GM23338 (cell line): ENCODE measurements at regions not wholly inside any gene's neighbourhood (a gene's known extent, or its start where the extent isn't known, plus 50 kb on each side); places are given as distances from the start of the nearest gene placed in this dataset.

ENCODE experiments used
- ATAC-seq: fragments of 200-7000 bp; cut with Tn5 transposase; 3 replicates; pipeline ENCODE4 v1.9.1; 2020
- DNase-seq: peaks from one replicate; pipeline ENCODE4 v3.0.0-alpha.2; 2015; ENCODE audit warnings: low spot score
- H2AFZ ChIP-seq: fragments of 200-600 bp; sonication (generic); 2 replicates; pipeline ENCODE4 v1.8.0; 2016; ENCODE audit warnings: antibody characterized with exemption, mild to moderate bottlenecking, moderate library complexity
- H3F3A ChIP-seq: fragments of 200-600 bp; sonication (generic); replicated peaks from 2 replicates; pipeline ENCODE4 v1.8.0; 2017; ENCODE audit warnings: antibody characterized with exemption, mixed run types, low read depth
- H3K27ac ChIP-seq: fragments of 200-600 bp; sonication (generic); 2 replicates; pipeline ENCODE4 v1.6.1; 2016; ENCODE audit warnings: low read depth
- H3K27me3 ChIP-seq: fragments of 200-600 bp; sonication (generic); 2 replicates; pipeline ENCODE4 v1.8.0; 2016; ENCODE audit warnings: mild to moderate bottlenecking, mixed run types, moderate library complexity; ENCODE audit not compliant: insufficient read depth
- H3K36me3 ChIP-seq: fragments of 200-600 bp; sonication (generic); 2 replicates; pipeline ENCODE4 v1.8.0; 2016; ENCODE audit warnings: mild to moderate bottlenecking; ENCODE audit not compliant: insufficient read depth
- H3K4me1 ChIP-seq: fragments of 200-600 bp; sonication (generic); 2 replicates; pipeline ENCODE4 v1.8.0; 2016; ENCODE audit warnings: mild to moderate bottlenecking, moderate library complexity; ENCODE audit not compliant: insufficient read depth
- H3K4me2 ChIP-seq: fragments of 200-600 bp; sonication (generic); 2 replicates; pipeline ENCODE4 v1.7.1; 2017; ENCODE audit warnings: mixed run types
- H3K4me3 ChIP-seq: fragments of 200-600 bp; sonication (generic); 2 replicates; pipeline ENCODE4 v1.6.1; 2016; ENCODE audit warnings: mixed run types
- H3K79me2 ChIP-seq: fragments of 200-600 bp; sonication (generic); replicated peaks from 2 replicates; pipeline ENCODE4 v1.8.0; 2017; ENCODE audit warnings: mild to moderate bottlenecking; ENCODE audit not compliant: insufficient read depth
- H3K9me2 ChIP-seq: fragments of 200-600 bp; sonication (generic); 2 replicates; pipeline ENCODE4 v1.8.0; 2017; ENCODE audit not compliant: insufficient read depth
- H4K20me1 ChIP-seq: fragments of 200-600 bp; sonication (generic); replicated peaks from 2 replicates; pipeline ENCODE4 v1.8.0; 2017; ENCODE audit warnings: mild to moderate bottlenecking; ENCODE audit not compliant: insufficient read depth
- H3K27ac Mint-ChIP-seq: 2 replicates; pipeline ENCODE4 v1.8.0; 2020; ENCODE audit warnings: inconsistent platforms, mild to moderate bottlenecking, moderate library complexity, mixed read lengths
- H3K27me3 Mint-ChIP-seq: 3 replicates; pipeline ENCODE4 v1.8.0; 2022; ENCODE audit warnings: low read depth, mild to moderate bottlenecking, moderate library complexity, mixed read lengths, inconsistent platforms; ENCODE audit not compliant: insufficient read depth, poor library complexity
- H3K36me3 Mint-ChIP-seq: 3 replicates; pipeline ENCODE4 v1.8.0; 2021; ENCODE audit warnings: low read depth, mild to moderate bottlenecking, inconsistent platforms, moderate library complexity, mixed read lengths
- H3K4me1 Mint-ChIP-seq: 3 replicates; pipeline ENCODE4 v1.8.0; 2020; ENCODE audit warnings: mild to moderate bottlenecking, inconsistent platforms, mixed read lengths
- H3K4me3 Mint-ChIP-seq: 3 replicates; pipeline ENCODE4 v1.8.0; 2021; ENCODE audit warnings: moderate library complexity, mild to moderate bottlenecking, inconsistent platforms, mixed read lengths
- H3K9me3 Mint-ChIP-seq: 3 replicates; pipeline ENCODE4 v1.8.0; 2020; ENCODE audit warnings: moderate library complexity, mild to moderate bottlenecking, inconsistent platforms, mixed read lengths
- CREB1 ChIP-seq: fragments of 250-450 bp; sonication (Bioruptor Pico); IDR thresholded peaks from 2 replicates; pipeline ENCODE4 v1.5.0; 2020; ENCODE audit warnings: low read depth, mild to moderate bottlenecking, moderate library complexity
- EZH2 ChIP-seq: fragments of 200-600 bp; sonication (generic); IDR thresholded peaks from one replicate; pipeline ENCODE4 v1.8.0; 2017; ENCODE audit warnings: antibody characterized with exemption, mild to moderate bottlenecking, low read depth; ENCODE audit not compliant: unreplicated experiment
- EZH2phosphoT487 ChIP-seq: fragments of 200-600 bp; sonication (generic); IDR thresholded peaks from one replicate; pipeline ENCODE4 v1.8.1; 2018; ENCODE audit warnings: antibody characterized with exemption; ENCODE audit not compliant: unreplicated experiment
- JUNB ChIP-seq: IDR thresholded peaks from one replicate; pipeline ENCODE4 v1.6.1; 2016; ENCODE audit warnings: antibody characterized with exemption; ENCODE audit not compliant: unreplicated experiment
- NANOG ChIP-seq: IDR thresholded peaks from 2 replicates; pipeline ENCODE4 v1.6.1; 2016; ENCODE audit warnings: antibody characterized with exemption, borderline replicate concordance
- POLR2AphosphoS5 ChIP-seq: IDR thresholded peaks from 2 replicates; pipeline ENCODE4 v1.6.1; 2016; ENCODE audit warnings: antibody characterized with exemption, low read depth
- STAT1 ChIP-seq: IDR thresholded peaks from one replicate; pipeline ENCODE4 v1.6.1; 2016; ENCODE audit warnings: antibody characterized with exemption; ENCODE audit not compliant: unreplicated experiment
- ZNF114 ChIP-seq: fragments of 250-450 bp; sonication (Bioruptor Pico); IDR thresholded peaks from 2 replicates; pipeline ENCODE4 v1.5.0; 2020; ENCODE audit warnings: mild to moderate bottlenecking, moderate library complexity
- ZNF331 ChIP-seq: fragments of 250-450 bp; sonication (Bioruptor Pico); IDR thresholded peaks from 2 replicates; pipeline ENCODE4 v1.5.0; 2020; ENCODE audit warnings: low read depth, mild to moderate bottlenecking, moderate library complexity
- TF ChIP-seq, protein P1 (sequence below): IDR thresholded peaks from 2 replicates; pipeline ENCODE4 v1.6.1; 2016; ENCODE audit warnings: antibody characterized with exemption
- TF ChIP-seq, protein P2 (sequence below): fragments of 250-450 bp; sonication (Bioruptor Pico); IDR thresholded peaks from 2 replicates; pipeline ENCODE4 v1.5.0; 2020; ENCODE audit warnings: mild to moderate bottlenecking, moderate library complexity
- TF ChIP-seq, protein P3 (sequence below): IDR thresholded peaks from one replicate; pipeline ENCODE4 v1.6.1; 2018; ENCODE audit warnings: antibody characterized with exemption; ENCODE audit not compliant: unreplicated experiment
- TF ChIP-seq, protein P4 (sequence below), 2 experiments: fragments of 200-600 bp in 1 of 2; sonication (generic) in 1 of 2; conservative IDR thresholded peaks; 2 replicates each; pipeline versions ENCODE4 v1.5.1 to v1.6.1; 2016 to 2017; ENCODE audit warnings: antibody characterized with exemption in 2 of 2, low read depth in 2 of 2, mild to moderate bottlenecking in 2 of 2, moderate library complexity in 1 of 2

DNA sequence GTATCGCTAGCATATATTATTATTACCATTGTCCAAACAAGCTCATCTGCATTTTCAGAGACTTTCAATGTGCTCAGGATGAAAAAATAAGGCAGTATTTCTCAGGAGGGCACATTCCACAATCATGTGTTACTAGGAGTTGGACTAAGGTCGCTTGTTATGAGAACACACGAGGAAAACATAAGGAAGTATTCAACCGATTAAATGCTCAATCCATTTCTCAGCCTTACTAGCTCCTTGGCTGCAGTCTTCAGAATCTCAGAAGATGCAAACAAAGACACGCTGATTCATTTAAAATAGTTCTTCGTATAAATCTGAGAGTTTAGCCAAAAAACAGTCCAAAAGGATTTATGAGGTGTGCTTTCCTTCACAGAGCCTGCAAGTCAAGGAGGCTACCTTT is 82.0 kb upstream of the JAK1 start:
- no peaks in the 10 kb centered on the region for H3K9me2 ChIP-seq
- DNase-seq (no peak), ATAC-seq (no peak)
- no peak overlapping the region for H3K27ac ChIP-seq
- no peaks in the 10 kb centered on the region; the same call in 1 of the 2 replicates for H4K20me1 ChIP-seq
- H3K27me3 ChIP-seq = no peaks in the 10 kb centered on the region
- H3K4me2 ChIP-seq = no peak overlapping the region
- H3K4me1 ChIP-seq = no peaks in the 10 kb centered on the region
- H3K27me3 Mint-ChIP-seq = no peaks in the 10 kb centered on the region
- no peaks in the 10 kb centered on the region for H3K9me3 Mint-ChIP-seq
- TF ChIP-seq JUNB (no peak), CREB1 (CRISPR knock-in tag) (no peak), EZH2phosphoT487 (no peak), NANOG (no peak), EZH2 (no peak), ZNF331 (CRISPR knock-in tag) (no peak), STAT1 (no peak), POLR2AphosphoS5 (no peak), ZNF114 (CRISPR knock-in tag) (no peak)
- TF ChIP-seq, protein P1, sequence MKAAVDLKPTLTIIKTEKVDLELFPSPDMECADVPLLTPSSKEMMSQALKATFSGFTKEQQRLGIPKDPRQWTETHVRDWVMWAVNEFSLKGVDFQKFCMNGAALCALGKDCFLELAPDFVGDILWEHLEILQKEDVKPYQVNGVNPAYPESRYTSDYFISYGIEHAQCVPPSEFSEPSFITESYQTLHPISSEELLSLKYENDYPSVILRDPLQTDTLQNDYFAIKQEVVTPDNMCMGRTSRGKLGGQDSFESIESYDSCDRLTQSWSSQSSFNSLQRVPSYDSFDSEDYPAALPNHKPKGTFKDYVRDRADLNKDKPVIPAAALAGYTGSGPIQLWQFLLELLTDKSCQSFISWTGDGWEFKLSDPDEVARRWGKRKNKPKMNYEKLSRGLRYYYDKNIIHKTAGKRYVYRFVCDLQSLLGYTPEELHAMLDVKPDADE = no peak
- TF ChIP-seq, protein P2, sequence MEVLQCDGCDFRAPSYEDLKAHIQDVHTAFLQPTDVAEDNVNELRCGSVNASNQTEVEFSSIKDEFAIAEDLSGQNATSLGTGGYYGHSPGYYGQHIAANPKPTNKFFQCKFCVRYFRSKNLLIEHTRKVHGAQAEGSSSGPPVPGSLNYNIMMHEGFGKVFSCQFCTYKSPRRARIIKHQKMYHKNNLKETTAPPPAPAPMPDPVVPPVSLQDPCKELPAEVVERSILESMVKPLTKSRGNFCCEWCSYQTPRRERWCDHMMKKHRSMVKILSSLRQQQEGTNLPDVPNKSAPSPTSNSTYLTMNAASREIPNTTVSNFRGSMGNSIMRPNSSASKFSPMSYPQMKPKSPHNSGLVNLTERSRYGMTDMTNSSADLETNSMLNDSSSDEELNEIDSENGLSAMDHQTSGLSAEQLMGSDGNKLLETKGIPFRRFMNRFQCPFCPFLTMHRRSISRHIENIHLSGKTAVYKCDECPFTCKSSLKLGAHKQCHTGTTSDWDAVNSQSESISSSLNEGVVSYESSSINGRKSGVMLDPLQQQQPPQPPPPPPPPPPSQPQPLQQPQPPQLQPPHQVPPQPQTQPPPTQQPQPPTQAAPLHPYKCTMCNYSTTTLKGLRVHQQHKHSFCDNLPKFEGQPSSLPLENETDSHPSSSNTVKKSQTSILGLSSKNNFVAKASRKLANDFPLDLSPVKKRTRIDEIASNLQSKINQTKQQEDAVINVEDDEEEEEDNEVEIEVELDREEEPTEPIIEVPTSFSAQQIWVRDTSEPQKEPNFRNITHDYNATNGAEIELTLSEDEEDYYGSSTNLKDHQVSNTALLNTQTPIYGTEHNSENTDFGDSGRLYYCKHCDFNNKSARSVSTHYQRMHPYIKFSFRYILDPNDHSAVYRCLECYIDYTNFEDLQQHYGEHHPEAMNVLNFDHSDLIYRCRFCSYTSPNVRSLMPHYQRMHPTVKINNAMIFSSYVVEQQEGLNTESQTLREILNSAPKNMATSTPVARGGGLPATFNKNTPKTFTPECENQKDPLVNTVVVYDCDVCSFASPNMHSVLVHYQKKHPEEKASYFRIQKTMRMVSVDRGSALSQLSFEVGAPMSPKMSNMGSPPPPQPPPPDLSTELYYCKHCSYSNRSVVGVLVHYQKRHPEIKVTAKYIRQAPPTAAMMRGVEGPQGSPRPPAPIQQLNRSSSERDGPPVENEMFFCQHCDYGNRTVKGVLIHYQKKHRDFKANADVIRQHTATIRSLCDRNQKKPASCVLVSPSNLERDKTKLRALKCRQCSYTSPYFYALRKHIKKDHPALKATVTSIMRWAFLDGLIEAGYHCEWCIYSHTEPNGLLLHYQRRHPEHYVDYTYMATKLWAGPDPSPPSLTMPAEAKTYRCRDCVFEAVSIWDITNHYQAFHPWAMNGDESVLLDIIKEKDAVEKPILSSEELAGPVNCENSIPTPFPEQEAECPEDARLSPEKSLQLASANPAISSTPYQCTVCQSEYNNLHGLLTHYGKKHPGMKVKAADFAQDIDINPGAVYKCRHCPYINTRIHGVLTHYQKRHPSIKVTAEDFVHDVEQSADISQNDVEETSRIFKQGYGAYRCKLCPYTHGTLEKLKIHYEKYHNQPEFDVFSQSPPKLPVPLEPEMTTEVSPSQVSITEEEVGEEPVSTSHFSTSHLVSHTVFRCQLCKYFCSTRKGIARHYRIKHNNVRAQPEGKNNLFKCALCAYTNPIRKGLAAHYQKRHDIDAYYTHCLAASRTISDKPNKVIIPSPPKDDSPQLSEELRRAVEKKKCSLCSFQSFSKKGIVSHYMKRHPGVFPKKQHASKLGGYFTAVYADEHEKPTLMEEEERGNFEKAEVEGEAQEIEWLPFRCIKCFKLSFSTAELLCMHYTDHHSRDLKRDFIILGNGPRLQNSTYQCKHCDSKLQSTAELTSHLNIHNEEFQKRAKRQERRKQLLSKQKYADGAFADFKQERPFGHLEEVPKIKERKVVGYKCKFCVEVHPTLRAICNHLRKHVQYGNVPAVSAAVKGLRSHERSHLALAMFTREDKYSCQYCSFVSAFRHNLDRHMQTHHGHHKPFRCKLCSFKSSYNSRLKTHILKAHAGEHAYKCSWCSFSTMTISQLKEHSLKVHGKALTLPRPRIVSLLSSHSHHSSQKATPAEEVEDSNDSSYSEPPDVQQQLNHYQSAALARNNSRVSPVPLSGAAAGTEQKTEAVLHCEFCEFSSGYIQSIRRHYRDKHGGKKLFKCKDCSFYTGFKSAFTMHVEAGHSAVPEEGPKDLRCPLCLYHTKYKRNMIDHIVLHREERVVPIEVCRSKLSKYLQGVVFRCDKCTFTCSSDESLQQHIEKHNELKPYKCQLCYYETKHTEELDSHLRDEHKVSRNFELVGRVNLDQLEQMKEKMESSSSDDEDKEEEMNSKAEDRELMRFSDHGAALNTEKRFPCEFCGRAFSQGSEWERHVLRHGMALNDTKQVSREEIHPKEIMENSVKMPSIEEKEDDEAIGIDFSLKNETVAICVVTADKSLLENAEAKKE (CRISPR knock-in tag) = no peak
- TF ChIP-seq, protein P3, sequence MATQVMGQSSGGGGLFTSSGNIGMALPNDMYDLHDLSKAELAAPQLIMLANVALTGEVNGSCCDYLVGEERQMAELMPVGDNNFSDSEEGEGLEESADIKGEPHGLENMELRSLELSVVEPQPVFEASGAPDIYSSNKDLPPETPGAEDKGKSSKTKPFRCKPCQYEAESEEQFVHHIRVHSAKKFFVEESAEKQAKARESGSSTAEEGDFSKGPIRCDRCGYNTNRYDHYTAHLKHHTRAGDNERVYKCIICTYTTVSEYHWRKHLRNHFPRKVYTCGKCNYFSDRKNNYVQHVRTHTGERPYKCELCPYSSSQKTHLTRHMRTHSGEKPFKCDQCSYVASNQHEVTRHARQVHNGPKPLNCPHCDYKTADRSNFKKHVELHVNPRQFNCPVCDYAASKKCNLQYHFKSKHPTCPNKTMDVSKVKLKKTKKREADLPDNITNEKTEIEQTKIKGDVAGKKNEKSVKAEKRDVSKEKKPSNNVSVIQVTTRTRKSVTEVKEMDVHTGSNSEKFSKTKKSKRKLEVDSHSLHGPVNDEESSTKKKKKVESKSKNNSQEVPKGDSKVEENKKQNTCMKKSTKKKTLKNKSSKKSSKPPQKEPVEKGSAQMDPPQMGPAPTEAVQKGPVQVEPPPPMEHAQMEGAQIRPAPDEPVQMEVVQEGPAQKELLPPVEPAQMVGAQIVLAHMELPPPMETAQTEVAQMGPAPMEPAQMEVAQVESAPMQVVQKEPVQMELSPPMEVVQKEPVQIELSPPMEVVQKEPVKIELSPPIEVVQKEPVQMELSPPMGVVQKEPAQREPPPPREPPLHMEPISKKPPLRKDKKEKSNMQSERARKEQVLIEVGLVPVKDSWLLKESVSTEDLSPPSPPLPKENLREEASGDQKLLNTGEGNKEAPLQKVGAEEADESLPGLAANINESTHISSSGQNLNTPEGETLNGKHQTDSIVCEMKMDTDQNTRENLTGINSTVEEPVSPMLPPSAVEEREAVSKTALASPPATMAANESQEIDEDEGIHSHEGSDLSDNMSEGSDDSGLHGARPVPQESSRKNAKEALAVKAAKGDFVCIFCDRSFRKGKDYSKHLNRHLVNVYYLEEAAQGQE = no peak
- TF ChIP-seq, protein P4, sequence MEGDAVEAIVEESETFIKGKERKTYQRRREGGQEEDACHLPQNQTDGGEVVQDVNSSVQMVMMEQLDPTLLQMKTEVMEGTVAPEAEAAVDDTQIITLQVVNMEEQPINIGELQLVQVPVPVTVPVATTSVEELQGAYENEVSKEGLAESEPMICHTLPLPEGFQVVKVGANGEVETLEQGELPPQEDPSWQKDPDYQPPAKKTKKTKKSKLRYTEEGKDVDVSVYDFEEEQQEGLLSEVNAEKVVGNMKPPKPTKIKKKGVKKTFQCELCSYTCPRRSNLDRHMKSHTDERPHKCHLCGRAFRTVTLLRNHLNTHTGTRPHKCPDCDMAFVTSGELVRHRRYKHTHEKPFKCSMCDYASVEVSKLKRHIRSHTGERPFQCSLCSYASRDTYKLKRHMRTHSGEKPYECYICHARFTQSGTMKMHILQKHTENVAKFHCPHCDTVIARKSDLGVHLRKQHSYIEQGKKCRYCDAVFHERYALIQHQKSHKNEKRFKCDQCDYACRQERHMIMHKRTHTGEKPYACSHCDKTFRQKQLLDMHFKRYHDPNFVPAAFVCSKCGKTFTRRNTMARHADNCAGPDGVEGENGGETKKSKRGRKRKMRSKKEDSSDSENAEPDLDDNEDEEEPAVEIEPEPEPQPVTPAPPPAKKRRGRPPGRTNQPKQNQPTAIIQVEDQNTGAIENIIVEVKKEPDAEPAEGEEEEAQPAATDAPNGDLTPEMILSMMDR (conservative IDR thresholded peaks at IDR 0.05; ENCODE audit: low read depth in 2 of 2) = no peak
- H3K79me2 ChIP-seq = no peaks in the 10 kb centered on the region
- H3K27ac Mint-ChIP-seq = no peak overlapping the region
- no peak overlapping the region for H2AFZ ChIP-seq
- no peak overlapping the region for H3K4me3 Mint-ChIP-seq
- no peaks in the 10 kb centered on the region for H3K4me1 Mint-ChIP-seq
- no peaks in the 10 kb centered on the region for H3K36me3 ChIP-seq
- no peaks in the 10 kb centered on the region for H3F3A ChIP-seq
- 0 out of 3 replicates have a peak, but pooled peaks cover 6% of the 10 kb centered on the region for H3K36me3 Mint-ChIP-seq
- H3K4me3 ChIP-seq = no peak overlapping the region
